ENCODE measurements at regions not wholly inside any gene's neighbourhood (a gene's known extent, or its start where the extent isn't known, plus 50 kb on each side); places are given as distances from the start of the nearest gene placed in this dataset.

- no peak for TF ChIP-seq POLR2A (IDR thresholded peaks at IDR 0.05; ENCODE audit: low read length)
- peak in 1 of 2 experiments; percentile 28; a peak in 1 of 4 replicates for TF ChIP-seq CEBPB (IDR thresholded peaks at IDR 0.05)
- no peak for TF ChIP-seq CTCF (IDR thresholded peaks at IDR 0.05)
- TF ChIP-seq RCOR1 (IDR thresholded peaks at IDR 0.05; ENCODE audit: low read depth, low read length), result no peak
- no peak for TF ChIP-seq ESRRA (IDR thresholded peaks at IDR 0.05; ENCODE audit: borderline replicate concordance, low read length)
- no peak for TF ChIP-seq POLR2AphosphoS2 (conservative IDR thresholded peaks at IDR 0.05; ENCODE audit: low read length)
- no peak for TF ChIP-seq USF2 (IDR thresholded peaks at IDR 0.05)
- no peak for TF ChIP-seq SREBF2 (IDR thresholded peaks at IDR 0.05)
- TF ChIP-seq SMC3 (IDR thresholded peaks at IDR 0.05), result 0 out of 3 replicates have a peak, but pooled peaks have one; percentile 19
- no peak for TF ChIP-seq PBX3 (IDR thresholded peaks at IDR 0.05)
- no peak for TF ChIP-seq REST (IDR thresholded peaks at IDR 0.05)
- no peak for TF ChIP-seq HOXA7 (CRISPR knock-in tag; IDR thresholded peaks at IDR 0.05)
Measured at GRCh38 chr2:45173513-45173912, 164.3 kb upstream of the SIX2 start.

All from A549 (cell line).